Skeletal muscle tissue (tissue), 3 donors: ENCODE measurements at regions not wholly inside any gene's neighbourhood (a gene's known extent, or its start where the extent isn't known, plus 50 kb on each side); places are given as distances from the start of the nearest gene placed in this dataset.
"Not testable (repeated sequence)": the region's sequence is repeated elsewhere in the genome, so short reads cannot be mapped to it uniquely, and the experiment has no call there.

Experiments
- H3K27ac ChIP-seq: one replicate; pipeline ENCODE4 v1.7.0; 2013; ENCODE audit warnings: mild to moderate bottlenecking, low read depth, low read length, inconsistent platforms
- H3K27me3 ChIP-seq, 3 donors: one replicate each; pipeline ENCODE4 v1.7.0; 2013; ENCODE audit warnings: low read length in 3 of 3; ENCODE audit not compliant: control insufficient read depth in 3 of 3, insufficient read depth in 3 of 3
- H3K36me3 ChIP-seq, 3 donors: one replicate each; pipeline ENCODE4 v1.7.0; 2013; ENCODE audit warnings: low read length in 3 of 3; ENCODE audit not compliant: control insufficient read depth in 3 of 3, insufficient read depth in 3 of 3
- H3K4me1 ChIP-seq, 3 donors: one replicate each; pipeline ENCODE4 v1.7.0; 2013; ENCODE audit warnings: low read length in 3 of 3, mild to moderate bottlenecking in 3 of 3; ENCODE audit not compliant: control insufficient read depth in 3 of 3, insufficient read depth in 3 of 3
- H3K4me3 ChIP-seq, 3 donors: one replicate each; pipeline ENCODE4 v1.7.0; 2013; ENCODE audit warnings: low read length in 3 of 3
- H3K9ac ChIP-seq, 3 donors: one replicate each; pipeline ENCODE4 v1.7.0; 2013; ENCODE audit warnings: low read length in 3 of 3, mild to moderate bottlenecking in 3 of 3, moderate library complexity in 2 of 3, low read depth in 1 of 3
- H3K9me3 ChIP-seq, 3 donors: one replicate each; pipeline ENCODE4 v1.7.0; 2013; ENCODE audit warnings: low read length in 3 of 3; ENCODE audit not compliant: control insufficient read depth in 3 of 3
- donor health status: Osteomylitis.

DNA sequence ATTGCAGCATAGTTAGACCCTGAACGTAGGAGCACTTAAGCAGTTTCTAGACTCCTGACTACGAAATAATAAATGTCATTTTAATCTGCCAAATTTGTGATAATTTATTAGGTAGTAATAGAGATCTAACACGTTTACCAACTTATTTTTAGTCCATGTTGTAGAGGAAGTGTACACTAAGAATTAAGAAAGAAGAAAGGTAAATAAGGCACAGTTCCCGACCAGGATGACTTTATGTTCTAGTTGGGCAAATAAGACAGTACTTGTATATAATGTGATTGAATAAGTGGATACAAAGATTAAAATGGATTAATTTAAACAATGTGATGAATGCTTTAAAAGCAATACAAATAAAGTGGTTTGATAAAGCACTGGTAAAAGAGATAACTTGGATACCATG, 1306.2 kb upstream of the PCDH20 start:
- Histone ChIP-seq H3K9ac (no peak overlapping the region), H3K27ac (no peak overlapping the region), H3K36me3 (no peaks in the 10 kb centered on the region), H3K9me3 (no peaks in the 10 kb centered on the region), H3K4me3 (no peak overlapping the region), H3K4me1 (no peaks in the 10 kb centered on the region), H3K27me3 (no peaks in the 10 kb centered on the region)

DNA sequence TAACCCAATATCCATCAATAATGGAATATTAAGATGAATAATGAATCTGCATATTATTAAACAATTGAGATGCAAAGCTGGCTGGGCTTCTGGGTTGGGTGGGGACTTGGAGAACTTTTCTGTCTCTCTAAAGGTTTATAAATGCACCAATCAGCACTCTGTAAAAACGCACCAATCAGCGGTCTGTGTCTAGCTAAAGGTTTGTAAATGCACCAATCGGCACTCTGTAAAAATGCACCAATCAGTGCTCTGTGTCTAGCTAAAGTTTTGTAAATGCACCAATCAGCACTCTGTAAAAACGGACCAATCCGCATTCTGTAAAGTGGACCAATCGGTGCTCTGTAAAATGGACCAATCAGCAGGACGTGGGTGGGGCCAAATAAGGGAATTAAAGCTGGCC, 1296.3 kb upstream of the PCDH20 start:
- not testable (repeated sequence) for H3K9me3 ChIP-seq, H3K4me1 ChIP-seq, H3K27me3 ChIP-seq, H3K27ac ChIP-seq, H3K36me3 ChIP-seq, H3K9ac ChIP-seq, H3K4me3 ChIP-seq

DNA sequence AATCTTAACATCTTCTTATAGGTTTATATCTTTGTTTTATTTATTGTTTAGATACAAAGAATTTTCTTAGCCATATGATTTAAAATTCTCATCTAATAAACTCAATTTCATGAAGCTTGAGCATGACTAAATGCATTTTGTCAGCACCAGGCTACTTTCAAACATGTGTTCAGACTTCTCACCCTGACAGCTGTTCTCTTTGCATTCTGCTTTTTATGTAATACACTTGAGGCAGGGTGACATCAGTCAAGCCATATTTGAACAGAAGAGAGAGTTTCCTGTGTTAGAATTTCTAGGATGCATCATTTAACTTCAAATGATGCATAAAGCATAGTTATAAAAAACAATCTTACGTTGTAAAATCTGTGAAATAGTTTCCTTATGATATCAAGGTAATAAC, 1295.1 kb upstream of the PCDH20 start:
- no peaks in the 10 kb centered on the region for H3K27me3 ChIP-seq
- H3K4me3 ChIP-seq, result no peak overlapping the region
- no peaks in the 10 kb centered on the region for H3K4me1 ChIP-seq
- no peaks in the 10 kb centered on the region for H3K9me3 ChIP-seq
- H3K36me3 ChIP-seq, result no peaks in the 10 kb centered on the region
- no peak overlapping the region for H3K27ac ChIP-seq
- H3K9ac ChIP-seq, result no peak overlapping the region

DNA sequence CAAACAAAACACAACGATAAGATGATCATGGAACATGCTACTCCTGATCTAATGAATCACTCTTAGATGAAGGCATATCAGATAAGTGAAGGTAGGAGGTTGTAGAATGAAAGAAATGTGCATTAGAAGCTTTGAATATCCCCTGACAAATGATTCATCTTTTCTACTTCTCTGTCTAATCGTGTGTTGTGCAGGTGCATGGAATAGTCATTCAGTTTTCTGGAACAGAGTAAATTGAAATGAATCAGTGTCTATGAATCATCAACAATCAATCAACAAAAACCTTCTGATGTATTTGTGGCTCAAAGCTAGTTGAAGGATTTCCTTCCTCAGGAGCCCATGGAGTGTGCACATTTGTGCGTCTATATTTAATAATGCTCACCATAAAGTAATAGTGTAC, 1290.4 kb upstream of the PCDH20 start:
- Histone ChIP-seq H3K27me3 (no peaks in the 10 kb centered on the region), H3K9ac (no peak overlapping the region), H3K4me1 (no peaks in the 10 kb centered on the region), H3K4me3 (no peak overlapping the region), H3K9me3 (no peaks in the 10 kb centered on the region), H3K36me3 (no peaks in the 10 kb centered on the region), H3K27ac (no peak overlapping the region)

DNA sequence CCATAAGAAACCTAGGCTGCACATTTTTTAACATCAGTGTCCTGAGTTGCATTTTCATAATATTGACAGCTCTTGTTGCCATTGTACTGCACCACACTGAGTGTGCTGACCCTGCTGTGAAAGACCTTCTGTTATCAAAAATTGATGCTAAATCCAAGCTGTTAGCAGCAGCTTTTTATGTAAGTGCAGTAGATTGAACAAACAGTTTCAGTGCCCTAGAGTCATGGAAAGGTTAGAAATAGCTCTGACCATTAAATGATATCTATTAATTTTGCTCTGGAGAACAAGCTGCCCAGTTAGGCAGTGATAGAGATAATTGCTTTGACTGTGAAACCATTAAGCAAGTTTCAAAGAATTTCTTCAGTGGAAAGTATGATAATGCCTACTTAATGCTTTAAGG, 1289.2 kb upstream of the PCDH20 start:
- H3K36me3 ChIP-seq, result no peaks in the 10 kb centered on the region
- no peak overlapping the region for H3K9ac ChIP-seq
- no peak overlapping the region for H3K27ac ChIP-seq
- H3K4me1 ChIP-seq, result no peaks in the 10 kb centered on the region
- no peaks in the 10 kb centered on the region for H3K27me3 ChIP-seq
- H3K9me3 ChIP-seq, result no peaks in the 10 kb centered on the region
- no peak overlapping the region for H3K4me3 ChIP-seq

DNA sequence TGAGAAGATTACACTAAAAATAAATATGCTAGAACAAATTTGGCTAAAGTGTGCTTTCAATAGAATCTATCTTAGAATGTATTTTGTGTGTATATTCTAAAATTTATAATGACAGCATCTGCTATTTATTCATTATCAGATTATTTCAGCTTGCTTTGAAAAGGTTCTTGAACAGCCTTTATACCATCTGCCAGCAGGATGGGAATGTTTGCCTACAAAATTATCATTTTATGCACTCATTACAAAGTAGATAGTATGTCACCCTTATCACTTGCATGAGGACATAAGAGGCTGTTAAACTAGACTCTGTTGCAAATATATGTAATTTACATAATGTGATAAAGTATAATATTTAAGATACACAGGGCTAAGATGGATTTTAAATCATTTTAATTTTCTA, 1286.9 kb upstream of the PCDH20 start:
- H3K27ac ChIP-seq, result no peak overlapping the region
- no peaks in the 10 kb centered on the region for H3K4me1 ChIP-seq
- H3K9me3 ChIP-seq, result no peaks in the 10 kb centered on the region
- no peaks in the 10 kb centered on the region for H3K27me3 ChIP-seq
- H3K36me3 ChIP-seq, result no peaks in the 10 kb centered on the region
- no peak overlapping the region for H3K9ac ChIP-seq
- no peak overlapping the region for H3K4me3 ChIP-seq

DNA sequence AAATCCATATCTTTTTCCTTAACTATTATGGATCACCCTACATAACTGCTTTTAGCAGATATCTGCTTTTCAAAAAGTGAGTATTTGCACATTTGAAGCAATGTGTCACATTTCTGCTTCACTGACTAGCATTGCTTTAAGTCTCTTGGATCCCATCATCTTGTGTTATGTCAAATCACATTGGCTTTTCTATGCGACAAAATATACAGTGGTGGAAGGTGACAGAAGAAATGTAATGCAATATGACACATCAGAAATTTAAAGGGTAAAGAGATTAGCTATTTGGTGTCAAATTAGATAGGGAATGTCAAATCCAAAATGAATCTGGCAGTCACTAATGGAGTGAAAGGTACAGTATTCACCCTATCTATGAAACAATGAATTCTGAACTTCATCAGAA, 1282.1 kb upstream of the PCDH20 start:
- Histone ChIP-seq H3K9ac (no peak overlapping the region), H3K4me1 (no peaks in the 10 kb centered on the region), H3K27ac (no peak overlapping the region), H3K27me3 (no peaks in the 10 kb centered on the region), H3K36me3 (no peaks in the 10 kb centered on the region), H3K4me3 (no peak overlapping the region), H3K9me3 (no peaks in the 10 kb centered on the region)

DNA sequence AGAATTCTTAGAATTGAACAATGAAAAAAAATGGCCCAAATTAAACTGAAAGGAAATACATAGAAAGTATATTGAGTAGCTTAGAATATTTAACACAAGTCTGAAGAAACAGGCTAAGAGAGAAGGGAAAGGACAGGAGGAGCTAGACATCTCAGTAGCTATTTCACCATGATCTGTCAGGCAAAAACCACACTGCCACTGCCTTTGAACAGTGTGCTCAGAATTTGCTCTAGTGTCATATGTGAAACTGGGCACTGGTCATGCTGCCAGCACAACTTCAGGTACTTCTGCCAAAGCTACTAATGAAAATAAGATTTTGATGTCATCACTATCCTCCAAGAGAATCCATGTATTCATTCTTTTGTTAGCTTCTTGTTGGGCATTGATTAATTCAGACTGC, 1280.8 kb upstream of the PCDH20 start:
- H3K9me3 ChIP-seq, result no peaks in the 10 kb centered on the region
- no peak overlapping the region for H3K9ac ChIP-seq
- no peaks in the 10 kb centered on the region for H3K36me3 ChIP-seq
- no peaks in the 10 kb centered on the region for H3K4me1 ChIP-seq
- no peaks in the 10 kb centered on the region for H3K27me3 ChIP-seq
- H3K27ac ChIP-seq, result no peak overlapping the region
- no peak overlapping the region for H3K4me3 ChIP-seq

DNA sequence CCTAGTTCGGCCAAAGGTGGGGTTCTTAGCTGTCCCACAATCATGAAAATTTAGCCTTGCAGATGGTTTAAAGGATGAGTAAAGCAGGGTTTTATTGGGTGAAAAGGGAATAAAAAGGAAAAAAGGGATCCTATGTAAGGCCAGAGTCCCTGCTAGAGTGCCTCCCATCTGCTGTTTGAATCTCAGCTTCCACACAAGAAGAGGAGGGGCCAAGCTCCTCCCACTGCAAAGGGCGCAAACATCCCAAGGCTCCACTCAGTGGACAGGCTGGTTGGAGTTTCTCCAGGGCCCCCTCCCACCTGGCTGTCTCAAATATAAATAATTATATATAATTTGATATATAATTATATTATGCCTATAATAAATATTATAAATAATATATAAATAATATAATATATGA, 1272.1 kb upstream of the PCDH20 start:
- no peak overlapping the region for H3K27ac ChIP-seq

DNA sequence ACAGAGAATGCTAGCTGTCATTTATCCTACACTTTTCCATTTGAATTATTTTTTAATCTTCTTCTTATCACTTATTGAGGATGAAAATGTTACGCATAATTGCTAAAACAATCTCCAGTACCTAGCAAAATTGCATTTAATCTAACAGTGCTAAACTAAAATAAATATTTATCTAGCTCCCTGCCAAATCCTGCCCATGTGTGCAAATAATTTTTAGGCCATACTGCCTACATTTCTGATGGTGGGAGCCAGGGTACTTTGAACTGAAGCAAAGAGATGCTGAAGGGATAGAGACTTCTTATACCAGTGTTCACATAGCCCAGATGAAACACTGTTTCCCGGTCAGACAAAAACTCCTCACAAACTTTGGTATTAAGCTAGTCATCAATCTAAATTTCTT, 1268.7 kb upstream of the PCDH20 start:
- Histone ChIP-seq H3K9ac (no peak overlapping the region), H3K4me3 (no peak overlapping the region), H3K27me3 (no peaks in the 10 kb centered on the region), H3K9me3 (no peaks in the 10 kb centered on the region), H3K27ac (no peak overlapping the region), H3K4me1 (no peaks in the 10 kb centered on the region), H3K36me3 (no peaks in the 10 kb centered on the region)

More for the DNA sequence above, 1272.1 kb upstream of the PCDH20 start:
- Histone ChIP-seq H3K36me3 (no peaks in the 10 kb centered on the region), H3K9me3 (no peaks in the 10 kb centered on the region), H3K4me3 (no peak overlapping the region), H3K4me1 (no peaks in the 10 kb centered on the region), H3K27me3 (no peaks in the 10 kb centered on the region), H3K9ac (no peak overlapping the region)

DNA sequence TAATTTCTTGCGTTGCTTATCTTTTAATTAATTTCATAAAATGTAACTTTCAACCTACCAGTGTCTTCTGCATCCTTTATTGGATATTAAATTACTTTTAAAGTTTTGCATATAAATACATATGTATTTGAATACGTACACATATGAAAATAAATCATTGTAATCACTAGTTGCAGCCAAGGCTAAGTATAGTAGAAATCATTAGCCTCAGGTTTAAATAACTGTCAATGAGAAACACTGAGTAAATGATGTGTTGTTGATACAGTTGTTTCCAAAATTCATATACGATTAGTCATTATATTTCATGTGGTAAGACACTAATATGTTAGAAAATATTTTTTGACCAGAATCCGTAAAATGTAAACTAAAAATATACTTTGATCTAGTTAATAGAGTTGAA, 1267.1 kb upstream of the PCDH20 start:
- Histone ChIP-seq H3K4me1 (no peaks in the 10 kb centered on the region), H3K36me3 (no peaks in the 10 kb centered on the region), H3K9ac (no peak overlapping the region), H3K4me3 (no peak overlapping the region), H3K9me3 (no peaks in the 10 kb centered on the region), H3K27ac (no peak overlapping the region), H3K27me3 (no peaks in the 10 kb centered on the region)
